BLaER1 (cell line): ENCODE measurements at regions not wholly inside any gene's neighbourhood (a gene's known extent, or its start where the extent isn't known, plus 50 kb on each side); places are given as distances from the start of the nearest gene placed in this dataset.
"Not testable (repeated sequence)": the region's sequence is repeated elsewhere in the genome, so short reads cannot be mapped to it uniquely, and the experiment has no call there.

ENCODE experiments used
- H3K27ac ChIP-seq: shearing (Covaris generic); formaldehyde crosslinking; 2 replicates; pipeline ENCODE4 v1.8.1; 2022
- H3K27me3 ChIP-seq: shearing (Covaris generic); formaldehyde crosslinking; 2 replicates; pipeline ENCODE4 v1.8.1; 2022
- H3K36me3 ChIP-seq: shearing (Covaris generic); formaldehyde crosslinking; 2 replicates; pipeline ENCODE4 v1.8.1; 2022
- H3K4me1 ChIP-seq: shearing (Covaris generic); formaldehyde crosslinking; 2 replicates; pipeline ENCODE4 v1.8.1; 2022
- H3K4me2 ChIP-seq: shearing (Covaris generic); formaldehyde crosslinking; 2 replicates; pipeline ENCODE4 v1.8.1; 2022
- H3K4me3 ChIP-seq: shearing (Covaris generic); formaldehyde crosslinking; 2 replicates; pipeline ENCODE4 v1.8.1; 2022
- H3K9ac ChIP-seq: shearing (Covaris generic); formaldehyde crosslinking; 2 replicates; pipeline ENCODE4 v1.8.1; 2022
- H3K9me3 ChIP-seq: shearing (Covaris generic); formaldehyde crosslinking; 2 replicates; pipeline ENCODE4 v1.8.1; 2022
- H4K20me1 ChIP-seq: shearing (Covaris generic); formaldehyde crosslinking; 2 replicates; pipeline ENCODE4 v1.8.1; 2022
- Cebpa-rat ChIP-seq: shearing (Covaris generic); IDR thresholded peaks from 2 replicates; pipeline ENCODE4 v1.8.1; 2022

DNA sequence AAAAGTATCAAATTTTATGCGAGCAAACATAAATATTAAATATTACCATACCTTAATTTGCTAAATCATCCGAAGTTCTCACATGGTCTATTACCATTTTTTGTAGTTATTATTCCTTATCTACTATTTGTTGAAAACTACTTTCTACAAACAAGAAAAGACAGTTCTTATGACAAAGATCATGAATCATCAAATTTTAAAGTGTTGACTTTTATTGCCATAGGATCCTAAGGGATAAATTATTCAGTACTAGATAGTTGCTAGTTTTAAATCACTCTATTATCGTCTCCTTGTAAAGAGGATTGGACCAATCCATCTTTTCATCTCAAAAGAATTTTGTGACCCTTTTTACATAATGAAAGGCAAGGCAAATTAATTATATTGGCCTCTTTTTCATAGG, 523.6 kb upstream of the TMEFF2 start:
- H3K4me3 ChIP-seq: no peak overlapping the region
- no peaks in the 10 kb centered on the region for H3K4me1 ChIP-seq
- no peaks in the 10 kb centered on the region for H3K27me3 ChIP-seq
- H3K9me3 ChIP-seq: no peaks in the 10 kb centered on the region
- H3K9ac ChIP-seq: no peak overlapping the region
- no peaks in the 10 kb centered on the region for H4K20me1 ChIP-seq
- no peaks in the 10 kb centered on the region for H3K36me3 ChIP-seq
- no peak overlapping the region for H3K4me2 ChIP-seq
- TF ChIP-seq Cebpa-rat: no peak
- no peak overlapping the region for H3K27ac ChIP-seq

DNA sequence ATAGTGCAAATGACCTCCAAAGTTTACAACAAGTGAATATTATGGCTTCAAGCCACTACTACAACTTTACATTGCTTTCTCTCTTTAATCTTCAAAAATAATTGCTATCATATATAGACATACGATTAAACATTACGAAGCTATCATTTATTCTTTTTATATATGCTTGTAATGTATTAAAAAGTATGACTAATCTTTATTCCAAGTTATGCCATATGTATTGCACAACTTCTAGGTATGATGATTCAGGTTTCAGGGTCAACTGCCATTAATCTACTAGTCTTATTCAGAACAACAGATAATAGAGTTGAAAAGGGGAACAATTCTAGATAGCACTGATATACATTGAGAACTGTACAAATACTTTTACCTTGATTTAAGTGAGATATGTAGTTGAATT, 506.2 kb upstream of the TMEFF2 start:
- Histone ChIP-seq H3K9ac (no peak overlapping the region), H3K4me3 (no peak overlapping the region), H3K27ac (no peak overlapping the region), H3K4me2 (no peak overlapping the region), H3K4me1 (no peaks in the 10 kb centered on the region), H3K9me3 (no peaks in the 10 kb centered on the region), H4K20me1 (no peaks in the 10 kb centered on the region), H3K27me3 (no peaks in the 10 kb centered on the region), H3K36me3 (no peaks in the 10 kb centered on the region)
- TF ChIP-seq Cebpa-rat: no peak

DNA sequence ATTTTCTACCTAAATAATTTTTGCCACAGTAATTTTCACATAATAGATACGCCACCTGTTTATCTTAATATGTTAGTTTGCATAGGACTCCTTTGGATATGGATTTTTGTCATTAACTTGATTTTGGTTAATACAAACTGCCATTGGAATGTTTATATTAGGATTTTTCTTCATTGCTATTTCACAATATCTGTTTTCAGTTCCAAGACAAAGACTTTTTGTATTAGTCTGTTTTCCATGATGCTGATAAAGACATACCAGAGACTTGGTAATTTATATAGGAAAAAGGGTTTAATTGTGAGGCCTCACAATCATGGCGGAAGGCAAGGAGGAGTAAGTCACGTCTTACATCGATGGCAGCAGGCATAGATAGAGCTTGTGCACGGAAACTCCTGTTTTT, 503.1 kb upstream of the TMEFF2 start:
- Histone ChIP-seq H3K9ac (no peak overlapping the region), H4K20me1 (no peaks in the 10 kb centered on the region), H3K9me3 (no peaks in the 10 kb centered on the region), H3K4me3 (no peak overlapping the region), H3K4me1 (no peaks in the 10 kb centered on the region), H3K27me3 (no peaks in the 10 kb centered on the region), H3K4me2 (no peak overlapping the region), H3K27ac (no peak overlapping the region), H3K36me3 (no peaks in the 10 kb centered on the region)
- TF ChIP-seq Cebpa-rat: no peak

DNA sequence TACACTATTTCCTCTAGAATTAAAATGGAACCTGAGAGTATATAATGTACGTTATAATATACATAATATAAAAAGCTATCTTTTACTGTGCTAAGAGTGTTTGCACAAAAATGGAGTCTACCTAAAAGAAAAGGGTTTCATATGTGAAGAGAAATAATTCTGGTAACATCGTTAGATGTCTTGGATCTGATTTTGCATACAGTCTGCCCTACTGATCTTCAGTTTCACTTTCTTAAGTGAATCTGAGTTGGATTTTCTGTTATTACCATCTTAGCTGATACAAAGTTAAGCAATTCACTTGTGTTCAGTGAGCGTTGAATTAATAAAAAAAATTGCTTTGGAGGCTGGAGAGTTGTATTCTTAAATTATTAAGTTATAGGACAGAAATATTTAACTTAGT, 502.1 kb upstream of the TMEFF2 start:
- Histone ChIP-seq H3K4me2 (no peak overlapping the region), H3K9me3 (no peaks in the 10 kb centered on the region), H3K9ac (no peak overlapping the region), H4K20me1 (no peaks in the 10 kb centered on the region), H3K27me3 (no peaks in the 10 kb centered on the region), H3K36me3 (no peaks in the 10 kb centered on the region), H3K4me3 (no peak overlapping the region), H3K27ac (no peak overlapping the region), H3K4me1 (no peaks in the 10 kb centered on the region)
- TF ChIP-seq Cebpa-rat: no peak

DNA sequence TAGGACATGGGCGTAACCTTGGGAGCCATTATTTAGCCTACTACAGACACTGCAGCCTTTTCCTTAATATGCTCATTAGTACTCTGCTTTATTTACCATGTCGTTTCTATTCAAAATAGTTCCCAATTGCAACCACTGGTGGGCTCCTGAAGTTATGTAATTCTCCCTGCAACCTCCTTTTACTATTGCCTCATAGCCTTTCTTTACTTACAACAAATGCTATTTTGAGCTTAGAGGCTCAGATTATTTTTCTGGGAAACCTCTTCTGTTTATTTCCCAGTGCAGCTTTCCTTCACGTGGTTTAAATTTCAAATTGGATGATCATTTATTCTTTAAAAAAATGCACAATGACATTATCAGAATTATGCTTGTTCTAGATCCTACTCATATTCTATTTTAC, 492.3 kb upstream of the TMEFF2 start:
- no peaks in the 10 kb centered on the region for H3K9me3 ChIP-seq
- H4K20me1 ChIP-seq: no peaks in the 10 kb centered on the region
- no peaks in the 10 kb centered on the region for H3K27me3 ChIP-seq
- H3K9ac ChIP-seq: no peak overlapping the region
- H3K4me1 ChIP-seq: no peaks in the 10 kb centered on the region
- no peak overlapping the region for H3K27ac ChIP-seq
- no peak overlapping the region for H3K4me3 ChIP-seq
- no peaks in the 10 kb centered on the region for H3K36me3 ChIP-seq
- no peak for TF ChIP-seq Cebpa-rat
- H3K4me2 ChIP-seq: no peak overlapping the region

DNA sequence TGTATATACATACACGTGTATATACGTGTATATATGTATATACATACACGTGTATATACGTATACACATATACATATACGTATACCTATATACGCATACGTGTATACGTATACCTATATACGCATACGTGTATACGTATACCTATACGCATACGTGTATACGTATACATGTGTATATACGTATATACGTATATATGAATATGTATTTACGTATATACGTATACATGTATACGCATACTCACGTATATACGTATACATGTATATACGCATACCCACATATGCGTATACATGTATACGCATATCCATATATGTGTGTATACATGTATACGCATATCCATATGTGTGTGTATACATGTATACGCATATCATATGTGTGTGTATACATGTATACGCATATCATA, 487.8 kb upstream of the TMEFF2 start:
- not testable (repeated sequence) for H4K20me1 ChIP-seq

DNA sequence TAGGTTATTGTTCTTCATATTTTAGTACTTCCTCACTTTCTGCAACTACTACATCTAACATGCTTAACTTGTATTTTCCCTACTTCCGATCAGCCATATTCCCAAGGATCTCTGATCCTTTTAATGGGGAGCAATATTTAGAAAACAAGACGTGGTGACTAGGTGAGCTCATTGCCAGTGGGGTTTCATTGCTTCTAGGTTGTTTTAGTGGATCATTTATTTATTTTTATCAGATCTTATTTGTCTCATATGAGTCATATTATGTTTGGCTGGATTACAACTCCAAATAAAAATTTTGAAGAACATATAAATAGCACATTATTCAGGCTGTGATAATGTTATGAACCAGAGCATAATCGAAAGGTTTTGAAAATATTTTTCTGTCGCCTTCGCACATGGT, 480.9 kb upstream of the TMEFF2 start:
- no peaks in the 10 kb centered on the region for H3K4me1 ChIP-seq

More for the DNA sequence above, 487.8 kb upstream of the TMEFF2 start:
- not testable (repeated sequence) for H3K36me3 ChIP-seq, H3K4me1 ChIP-seq, H3K27ac ChIP-seq, H3K4me3 ChIP-seq, H3K9me3 ChIP-seq, H3K27me3 ChIP-seq, H3K9ac ChIP-seq, H3K4me2 ChIP-seq

DNA sequence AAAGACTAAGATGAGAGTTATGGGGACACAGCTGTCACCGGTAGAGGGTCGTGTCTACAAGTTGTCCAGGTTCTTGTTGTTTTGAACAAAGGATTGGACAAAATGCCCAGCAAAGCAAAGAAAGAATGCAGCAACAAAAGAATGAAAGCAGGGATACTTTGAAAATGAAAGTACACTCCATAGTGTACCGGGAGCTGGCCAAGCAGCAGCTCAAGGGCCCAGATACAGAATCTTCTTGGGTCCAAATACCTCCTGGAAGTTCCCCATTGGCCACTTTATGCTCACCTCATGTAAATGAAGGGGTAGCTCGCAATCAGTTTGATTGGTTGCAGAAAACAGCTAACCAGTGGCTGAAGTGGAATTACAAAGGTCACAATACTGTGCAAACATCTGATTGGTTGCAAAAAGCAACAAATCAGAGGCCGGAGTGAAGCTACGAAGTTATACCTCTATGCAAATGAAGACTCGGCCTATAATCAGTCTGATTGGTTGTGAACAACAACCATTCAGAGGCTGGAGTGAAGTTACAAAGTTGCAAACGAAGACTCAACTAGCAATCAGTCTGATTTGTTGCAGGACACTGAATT, 474.9 kb upstream of the TMEFF2 start:
- no peaks in the 10 kb centered on the region for H3K27me3 ChIP-seq
- no peak for TF ChIP-seq Cebpa-rat
- H3K36me3 ChIP-seq: no peaks in the 10 kb centered on the region
- no peaks in the 10 kb centered on the region for H4K20me1 ChIP-seq
- H3K9ac ChIP-seq: no peak overlapping the region
- no peak overlapping the region for H3K4me3 ChIP-seq
- no peaks in the 10 kb centered on the region for H3K4me1 ChIP-seq
- H3K4me2 ChIP-seq: no peak overlapping the region
- no peak overlapping the region for H3K27ac ChIP-seq
- no peaks in the 10 kb centered on the region for H3K9me3 ChIP-seq

More for the DNA sequence above, 480.9 kb upstream of the TMEFF2 start:
- no peaks in the 10 kb centered on the region for H3K36me3 ChIP-seq
- no peaks in the 10 kb centered on the region for H3K9me3 ChIP-seq
- no peak overlapping the region for H3K27ac ChIP-seq
- no peak overlapping the region for H3K4me3 ChIP-seq
- no peak overlapping the region for H3K4me2 ChIP-seq
- H3K9ac ChIP-seq: no peak overlapping the region
- H3K27me3 ChIP-seq: no peaks in the 10 kb centered on the region
- H4K20me1 ChIP-seq: no peaks in the 10 kb centered on the region
- no peak for TF ChIP-seq Cebpa-rat

DNA sequence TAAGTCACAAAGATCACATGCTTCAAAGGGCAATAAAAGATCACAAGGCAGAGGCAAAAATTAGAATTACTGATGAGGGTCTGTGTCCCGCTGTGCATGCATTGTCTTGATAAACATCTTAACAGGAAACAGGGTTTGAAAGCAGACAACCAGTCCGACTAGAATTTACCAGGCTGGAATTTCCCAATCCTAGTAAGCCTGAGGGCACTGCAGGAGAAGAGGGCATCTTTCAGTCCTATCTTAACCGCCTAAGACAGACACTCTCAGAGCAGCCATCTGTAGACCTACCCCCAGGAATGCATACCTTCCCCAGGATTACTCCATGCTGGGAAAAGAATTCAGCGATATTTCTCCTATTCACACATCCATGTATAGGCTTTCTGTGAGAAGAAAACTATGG, 465.8 kb upstream of the TMEFF2 start:
- not testable (repeated sequence) for H3K27ac ChIP-seq

DNA sequence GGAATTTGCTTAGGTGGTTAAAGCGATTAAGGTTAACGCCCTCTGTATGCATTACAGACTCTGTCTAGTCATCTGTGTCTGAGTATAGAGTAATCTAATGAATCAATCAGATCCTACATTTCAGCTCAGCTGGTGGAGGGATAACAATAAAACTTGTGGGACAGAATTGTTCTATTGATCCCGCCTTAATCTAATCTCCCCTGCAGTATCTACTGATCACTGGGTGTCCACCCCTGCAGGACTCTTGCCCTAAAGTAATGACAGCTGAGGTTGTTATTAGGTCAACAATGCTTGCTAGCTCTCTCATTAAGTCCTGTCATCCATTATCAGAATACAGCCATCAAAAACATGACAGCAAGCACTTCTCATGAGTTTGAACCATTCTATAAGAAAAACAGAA, 462.6 kb upstream of the TMEFF2 start:
- H3K9ac ChIP-seq: no peak overlapping the region
- H3K9me3 ChIP-seq: no peaks in the 10 kb centered on the region
- no peak overlapping the region for H3K27ac ChIP-seq
- H3K4me3 ChIP-seq: no peak overlapping the region
- H3K4me1 ChIP-seq: no peaks in the 10 kb centered on the region
- TF ChIP-seq Cebpa-rat: no peak
- H3K4me2 ChIP-seq: no peak overlapping the region
- no peaks in the 10 kb centered on the region for H3K36me3 ChIP-seq
- no peaks in the 10 kb centered on the region for H4K20me1 ChIP-seq
- H3K27me3 ChIP-seq: no peaks in the 10 kb centered on the region

More for the DNA sequence above, 465.8 kb upstream of the TMEFF2 start:
- not testable (repeated sequence) for H3K4me3 ChIP-seq, H3K9ac ChIP-seq, H3K27me3 ChIP-seq, H3K9me3 ChIP-seq, H3K4me2 ChIP-seq, H4K20me1 ChIP-seq, H3K4me1 ChIP-seq, H3K36me3 ChIP-seq

DNA sequence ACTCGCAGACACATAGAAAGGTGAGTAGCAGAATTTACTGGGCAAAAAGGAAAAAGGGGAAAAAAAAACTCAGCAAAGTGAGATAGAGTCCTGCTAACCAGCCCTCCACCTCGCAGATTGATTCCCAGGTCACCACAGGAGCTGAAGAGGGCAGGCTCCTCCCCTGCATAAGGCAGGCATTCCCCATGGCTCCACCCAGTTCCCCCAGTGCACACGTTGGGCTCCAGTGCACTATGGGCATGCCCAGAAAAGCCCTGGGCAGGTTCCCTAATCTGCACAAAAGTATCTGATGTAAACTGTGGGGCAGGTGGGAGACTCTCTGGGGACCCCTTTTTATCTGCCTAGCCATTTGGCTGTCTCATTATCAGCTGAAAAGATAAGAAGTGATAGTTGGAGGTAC, 461.2 kb upstream of the TMEFF2 start:
- Histone ChIP-seq H3K4me1 (no peaks in the 10 kb centered on the region), H3K4me3 (no peak overlapping the region), H4K20me1 (no peaks in the 10 kb centered on the region), H3K9me3 (no peaks in the 10 kb centered on the region), H3K9ac (no peak overlapping the region), H3K4me2 (no peak overlapping the region), H3K27ac (no peak overlapping the region), H3K36me3 (no peaks in the 10 kb centered on the region), H3K27me3 (no peaks in the 10 kb centered on the region)
- TF ChIP-seq Cebpa-rat: no peak
